SU-DHL-6 (cell line): ENCODE measurements at regions not wholly inside any gene's neighbourhood (a gene's known extent, or its start where the extent isn't known, plus 50 kb on each side); places are given as distances from the start of the nearest gene placed in this dataset.

ENCODE experiments used
- H2AFZ ChIP-seq: fragments of 200-600 bp; sonication (generic); 2 replicates; pipeline ENCODE4 v1.6.1; 2014; ENCODE audit warnings: low read depth, mild to moderate bottlenecking, moderate library complexity, mixed read lengths, antibody characterized with exemption, low read length; ENCODE audit not compliant: severe bottlenecking
- H3F3A ChIP-seq: fragments of 200-600 bp; shearing (Covaris generic); 2 replicates; pipeline ENCODE4 v1.6.0; 2016; ENCODE audit warnings: antibody characterized with exemption, mild to moderate bottlenecking; ENCODE audit not compliant: insufficient read depth
- H3K27ac ChIP-seq: fragments of 200-600 bp; sonication (generic); 2 replicates; pipeline ENCODE4 v1.5.1; 2016; ENCODE audit warnings: low read depth, mild to moderate bottlenecking, low read length, moderate library complexity, mixed read lengths
- H3K27me3 ChIP-seq: fragments of 200-600 bp; sonication (generic), shearing (Covaris generic); 2 replicates; pipeline ENCODE4 v1.6.0; 2014; ENCODE audit warnings: mild to moderate bottlenecking, low read length
- H3K36me3 ChIP-seq: fragments of 200-600 bp; sonication (generic); 2 replicates; pipeline ENCODE4 v1.6.1; 2014; ENCODE audit warnings: mild to moderate bottlenecking, low read length, mixed read lengths
- H3K4me2 ChIP-seq: fragments of 300-600, 200-600 bp; shearing (Covaris generic), sonication (generic); 2 replicates; pipeline ENCODE4 v1.6.0; 2014; ENCODE audit warnings: low read length, low read depth, mild to moderate bottlenecking; ENCODE audit not compliant: poor library complexity, severe bottlenecking
- H3K4me3 ChIP-seq: fragments of 200-600 bp; sonication (generic); 2 replicates; pipeline ENCODE4 v1.5.1; 2014; ENCODE audit warnings: antibody characterized with exemption, low read length, mild to moderate bottlenecking, mixed read lengths; ENCODE audit not compliant: insufficient read depth, poor library complexity, severe bottlenecking
- H3K79me2 ChIP-seq: fragments of 200-600 bp; sonication (generic); 2 replicates; pipeline ENCODE4 v1.6.1; 2014; ENCODE audit warnings: mild to moderate bottlenecking, low read length, moderate library complexity; ENCODE audit not compliant: insufficient read depth
- H3K9ac ChIP-seq: fragments of 200-600 bp; sonication (generic); 2 replicates; pipeline ENCODE4 v1.7.0; 2014; ENCODE audit warnings: mild to moderate bottlenecking, low read length
- H3K9me2 ChIP-seq: fragments of 200-600 bp; sonication (generic); replicated peaks from 2 replicates; pipeline ENCODE4 v1.6.1; 2014; ENCODE audit warnings: low read length; ENCODE audit not compliant: insufficient read depth
- H3K9me3 ChIP-seq: fragments of 200-600 bp; sonication (generic); 2 replicates; pipeline ENCODE4 v1.6.1; 2014; ENCODE audit warnings: low read length, mixed read lengths; ENCODE audit not compliant: insufficient read depth
- H4K20me1 ChIP-seq: fragments of 200-600 bp; sonication (generic); 2 replicates; pipeline ENCODE4 v1.6.1; 2014; ENCODE audit warnings: low read depth, mild to moderate bottlenecking, antibody characterized with exemption, low read length, moderate library complexity, mixed read lengths
- CTCF ChIP-seq: fragments of 200-600 bp; sonication (generic); IDR thresholded peaks from one replicate; pipeline ENCODE4 v1.5.1; 2017; ENCODE audit warnings: antibody characterized with exemption, mild to moderate bottlenecking, low read length, moderate library complexity; ENCODE audit not compliant: insufficient read depth, poor library complexity, severe bottlenecking
- EZH2phosphoT487 ChIP-seq: fragments of 200-600 bp; sonication (generic), shearing (Covaris generic); conservative IDR thresholded peaks from 2 replicates; pipeline ENCODE4 v1.6.1; 2018; ENCODE audit warnings: mild to moderate bottlenecking, antibody characterized with exemption, low read length, moderate library complexity, mixed read lengths

GRCh38 chr2:215879977-215880940 lies 133.1 kb downstream of the MREG start:
- Histone ChIP-seq H4K20me1 (no peaks in the 10 kb centered on the region), H3K79me2 (no peaks in the 10 kb centered on the region), H2AFZ (no peak overlapping the region), H3K4me3 (no peak overlapping the region), H3K4me2 (no peak overlapping the region), H3K9ac (no peak overlapping the region), H3K27me3 (no peaks in the 10 kb centered on the region), H3K27ac (no peak overlapping the region), H3K9me3 (no peaks in the 10 kb centered on the region), H3K9me2 (no peaks in the 10 kb centered on the region), H3K36me3 (no peaks in the 10 kb centered on the region), H3F3A (no peaks in the 10 kb centered on the region)
- TF ChIP-seq EZH2phosphoT487 (no peak), CTCF (no peak)

- H3K4me2 ChIP-seq: no peak overlapping the region
Measured at GRCh38 chr2:215879331-215879730, 134.0 kb downstream of the MREG start.

GRCh38 chr2:215878476-215879063 lies 134.8 kb downstream of the MREG start:
- H3K79me2 ChIP-seq: no peaks in the 10 kb centered on the region
- no peak overlapping the region for H3K4me2 ChIP-seq
- no peaks in the 10 kb centered on the region for H3F3A ChIP-seq
- no peaks in the 10 kb centered on the region for H4K20me1 ChIP-seq
- TF ChIP-seq EZH2phosphoT487 (no peak), CTCF (no peak)
- no peaks in the 10 kb centered on the region for H3K9me2 ChIP-seq
- H2AFZ ChIP-seq: no peak overlapping the region
- H3K4me3 ChIP-seq: no peak overlapping the region
- H3K27me3 ChIP-seq: no peaks in the 10 kb centered on the region
- no peak overlapping the region for H3K27ac ChIP-seq
- H3K36me3 ChIP-seq: no peaks in the 10 kb centered on the region
- H3K9me3 ChIP-seq: no peaks in the 10 kb centered on the region
- no peak overlapping the region for H3K9ac ChIP-seq

More at GRCh38 chr2:215879331-215879730, 134.0 kb downstream of the MREG start:
- no peak overlapping the region for H2AFZ ChIP-seq
- H3K9me3 ChIP-seq: no peaks in the 10 kb centered on the region
- H3K27ac ChIP-seq: no peak overlapping the region
- no peaks in the 10 kb centered on the region for H3K79me2 ChIP-seq
- no peak overlapping the region for H3K9ac ChIP-seq
- H3F3A ChIP-seq: no peaks in the 10 kb centered on the region
- no peaks in the 10 kb centered on the region for H3K36me3 ChIP-seq
- TF ChIP-seq EZH2phosphoT487 (no peak), CTCF (no peak)
- H3K27me3 ChIP-seq: no peaks in the 10 kb centered on the region
- H3K4me3 ChIP-seq: no peak overlapping the region
- H4K20me1 ChIP-seq: no peaks in the 10 kb centered on the region
- H3K9me2 ChIP-seq: no peaks in the 10 kb centered on the region
